Lung (tissue), 11 donors: ENCODE measurements at regions not wholly inside any gene's neighbourhood (a gene's known extent, or its start where the extent isn't known, plus 50 kb on each side); places are given as distances from the start of the nearest gene placed in this dataset.

ENCODE experiments used
- ATAC-seq: fragments of 200-7000 bp; cut with Tn5 transposase; one replicate; pipeline ENCODE4 v1.9.1; 2020; ENCODE audit warnings: moderate number of reproducible peaks; ENCODE audit not compliant: insufficient read depth, low FRiP score
- DNase-seq, 3 donors: peaks; one replicate each; pipeline ENCODE4 v3.0.0-alpha.2; 2013 to 2017
- H3K27ac ChIP-seq, 2 donors: one replicate each; pipeline ENCODE4 v1.5.1; 2013; ENCODE audit warnings: mild to moderate bottlenecking in 2 of 2, moderate library complexity in 2 of 2, control low read depth in 1 of 2, inconsistent platforms in 1 of 2, low read depth in 1 of 2, low read length in 1 of 2
- H3K27me3 ChIP-seq, 3 donors: one replicate each; pipeline ENCODE4 v1.5.1; 2013; ENCODE audit warnings: low read length in 2 of 3; ENCODE audit not compliant: control insufficient read depth in 3 of 3, insufficient read depth in 3 of 3
- H3K36me3 ChIP-seq, 4 donors: one replicate each; pipeline ENCODE4 v1.5.1; 2013; ENCODE audit warnings: low read length in 4 of 4, mild to moderate bottlenecking in 1 of 4, moderate library complexity in 1 of 4; ENCODE audit not compliant: control insufficient read depth in 4 of 4, insufficient read depth in 4 of 4
- H3K4me1 ChIP-seq, 5 donors: one replicate each; pipeline ENCODE4 v1.5.1; 2013; ENCODE audit warnings: low read length in 5 of 5, mild to moderate bottlenecking in 2 of 5, moderate library complexity in 1 of 5; ENCODE audit not compliant: control insufficient read depth in 5 of 5, insufficient read depth in 5 of 5
- H3K4me3 ChIP-seq: one replicate; pipeline ENCODE4 v1.5.1; 2013; ENCODE audit warnings: mild to moderate bottlenecking, control low read depth, moderate library complexity
- H3K9ac ChIP-seq, 2 donors: one replicate each; pipeline ENCODE4 v1.5.1; 2013; ENCODE audit warnings: low read length in 2 of 2, control low read depth in 1 of 2; ENCODE audit not compliant: insufficient read depth in 1 of 2
- H3K9me3 ChIP-seq, 4 donors: one replicate each; pipeline ENCODE4 v1.5.1; 2013; ENCODE audit warnings: low read length in 3 of 4, mild to moderate bottlenecking in 1 of 4, moderate library complexity in 1 of 4; ENCODE audit not compliant: control insufficient read depth in 4 of 4, insufficient read depth in 3 of 4
- CTCF ChIP-seq: IDR thresholded peaks from 2 replicates; pipeline ENCODE4 v1.5.1; 2012; ENCODE audit warnings: mild to moderate bottlenecking; ENCODE audit errors: control extremely low read depth, extremely low read depth
- WGBS, 2 donors: extraction: QIAGEN DNeasy Blood & Tissue Kit; methylation state at CpG; one replicate each; pipeline ENCODE4 v1.1.7; 2013; 5-methylcytosine and 5-hydroxymethylcytosine counted together
- donor health status: control.
- donor health status: control.
- donor health status: Bipolar disorder and iron deficiency.
- donor health status: healthy.
- donor health status: DM: yes; HTN: yes; CAD: no.

DNA sequence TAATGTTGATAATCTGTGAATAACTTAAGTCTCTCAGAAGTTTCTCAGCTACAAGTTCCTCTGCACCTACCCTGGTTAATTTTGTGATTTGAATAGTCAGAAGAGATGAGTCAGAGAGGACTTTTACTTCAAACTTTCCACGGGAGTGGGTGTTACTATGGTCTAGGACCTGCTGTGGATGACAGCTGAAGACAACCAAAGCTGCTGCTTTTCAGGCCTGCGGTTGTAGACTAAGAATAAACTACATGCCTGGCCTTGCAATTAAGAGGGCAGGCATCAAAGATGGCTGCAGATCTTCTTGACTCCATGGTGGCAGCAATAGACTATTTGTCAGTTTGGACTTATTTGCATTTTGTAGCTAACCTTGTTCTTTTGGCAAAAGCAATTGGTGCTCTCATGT is 227.1 kb upstream of the KRR1 start:
- no peak for ATAC-seq
- no peak for DNase-seq
- Histone ChIP-seq H3K36me3 (no peaks in the 10 kb centered on the region), H3K9me3 (no peaks in the 10 kb centered on the region), H3K27me3 (no peaks in the 10 kb centered on the region), H3K27ac (no peak overlapping the region), H3K4me1 (peaks cover 0 to 9% (median 0%) of the 10 kb centered on the region in 5 donors), H3K9ac (no peak overlapping the region), H3K4me3 (no peak overlapping the region)
- TF ChIP-seq CTCF: no peak
- WGBS, 2 donors: 76 to 89% methylated on average over 2 of the region's 2 CpGs

DNA sequence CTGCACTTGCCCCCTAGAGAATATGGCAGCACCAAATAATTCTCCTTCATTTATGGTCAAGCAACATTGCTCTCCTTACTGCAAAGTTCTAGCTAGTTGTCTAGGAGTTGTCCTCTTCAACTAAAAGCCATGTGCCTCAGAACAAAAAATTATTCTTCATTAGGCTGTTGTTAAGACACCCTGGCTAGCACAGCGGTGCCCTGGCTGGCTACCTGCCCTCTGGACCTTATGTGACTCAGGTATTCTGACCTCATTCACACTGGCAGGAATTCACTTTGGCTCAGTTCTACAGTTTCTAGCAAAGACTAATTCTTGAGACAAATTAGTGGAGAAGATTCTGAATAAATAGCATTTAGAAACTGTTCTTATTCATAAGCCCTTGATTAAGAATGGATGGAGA is 224.4 kb upstream of the KRR1 start:
- Histone ChIP-seq H3K4me3 (no peak overlapping the region), H3K27me3 (no peaks in the 10 kb centered on the region), H3K36me3 (no peaks in the 10 kb centered on the region), H3K4me1 (peaks cover 0 to 15% (median 0%) of the 10 kb centered on the region in 5 donors), H3K27ac (no peak overlapping the region), H3K9ac (no peak overlapping the region), H3K9me3 (no peaks in the 10 kb centered on the region)
- 91 to 93% methylated on average over 1 of the region's 1 CpG for WGBS, 2 donors
- ATAC-seq (no peak), DNase-seq (no peak)
- TF ChIP-seq CTCF: no peak

DNA sequence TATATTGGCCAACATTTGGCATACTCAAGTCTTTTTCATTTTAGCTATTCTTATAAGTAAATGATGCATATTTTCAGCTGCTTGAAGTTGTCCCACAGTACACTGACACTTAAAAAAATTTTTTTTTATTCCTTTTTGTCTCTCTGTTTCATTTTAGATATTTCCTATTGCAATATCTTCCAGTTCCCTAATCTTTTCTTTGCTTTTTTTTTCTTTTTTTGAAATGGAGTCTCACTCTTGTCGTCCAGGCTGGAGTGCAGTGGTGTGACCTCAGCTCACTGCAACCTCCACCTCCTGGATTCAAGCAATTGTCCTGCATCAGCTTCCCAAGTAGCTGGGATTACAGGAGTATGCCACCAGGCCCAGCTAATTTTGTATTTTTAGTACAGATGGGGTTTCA is 217.4 kb upstream of the KRR1 start:
- DNase-seq (no peak), ATAC-seq (no peak)
- no peaks in the 10 kb centered on the region for H3K36me3 ChIP-seq
- 87 to 92% methylated on average over 1 of the region's 1 CpG for WGBS, 2 donors
- no peak overlapping the region for H3K27ac ChIP-seq
- H3K9ac ChIP-seq: no peak overlapping the region
- H3K9me3 ChIP-seq: no peaks in the 10 kb centered on the region
- no peaks in the 10 kb centered on the region for H3K27me3 ChIP-seq
- H3K4me1 ChIP-seq: peaks cover 0 to 27% (median 6%) of the 10 kb centered on the region in 5 donors
- no peak overlapping the region for H3K4me3 ChIP-seq
- no peak for TF ChIP-seq CTCF

- no peak for ATAC-seq
- WGBS, 2 donors: 88 to 92% methylated on average over 2 of the region's 2 CpGs
Measured at GRCh38 chr12:75727577-75727976, 216.2 kb upstream of the KRR1 start.

More at GRCh38 chr12:75727577-75727976, 216.2 kb upstream of the KRR1 start:
- H3K27me3 ChIP-seq: peaks cover 0 to 3% (median 0%) of the 10 kb centered on the region in 3 donors
- H3K4me1 ChIP-seq: peaks cover 0 to 29% (median 11%) of the 10 kb centered on the region in 5 donors
- DNase-seq: no peak
- H3K9ac ChIP-seq: no peak overlapping the region
- no peak overlapping the region for H3K4me3 ChIP-seq
- no peaks in the 10 kb centered on the region for H3K36me3 ChIP-seq
- H3K27ac ChIP-seq: no peak overlapping the region
- no peak for TF ChIP-seq CTCF
- no peaks in the 10 kb centered on the region for H3K9me3 ChIP-seq
